CD4-positive, alpha-beta memory T cell (primary cell): ENCODE measurements at regions not wholly inside any gene's neighbourhood (a gene's known extent, or its start where the extent isn't known, plus 50 kb on each side); places are given as distances from the start of the nearest gene placed in this dataset.

Experiments
- CTCF ChIA-PET: fragments of 350-600 bp; sonication (Branson Sonifier 250); formaldehyde crosslinking; loops from one replicate; lab custom pipeline; 2021; ENCODE audit warnings: inconsistent platforms; ENCODE audit not compliant: partially characterized antibody; lab: Charles Lee
- POLR2A ChIA-PET: fragments of 350-600 bp; sonication (Branson Sonifier 250); formaldehyde crosslinking; loops from one replicate; lab custom pipeline; 2021; ENCODE audit not compliant: partially characterized antibody; lab: Charles Lee
- DNase-seq, 5 donors: peaks; one replicate each; pipeline versions ENCODE4 v3.0.0 to v3.0.0-alpha.2; 2020 to 2022; ENCODE audit warnings: mixed read lengths in 1 of 5
- H3K27ac ChIP-seq: one replicate; pipeline ENCODE4 v1.7.0; 2013; ENCODE audit warnings: low read depth, low read length
- H3K27me3 ChIP-seq: 2 replicates; pipeline ENCODE4 v1.7.0; 2013; ENCODE audit warnings: mild to moderate bottlenecking, low read length, moderate library complexity; ENCODE audit not compliant: insufficient read depth
- H3K36me3 ChIP-seq: 2 replicates; pipeline ENCODE4 v1.7.0; 2013; ENCODE audit warnings: mild to moderate bottlenecking, low read length, moderate library complexity; ENCODE audit not compliant: insufficient read depth
- H3K4me1 ChIP-seq: 2 replicates; pipeline ENCODE4 v1.7.0; 2013; ENCODE audit warnings: mild to moderate bottlenecking, low read length, moderate library complexity; ENCODE audit not compliant: insufficient read depth
- H3K4me3 ChIP-seq, 2 donors: one replicate each; pipeline ENCODE4 v1.7.0; 2013; ENCODE audit warnings: low read length in 2 of 2, mild to moderate bottlenecking in 1 of 2
- H3K9me3 ChIP-seq, 2 donors: one replicate each; pipeline ENCODE4 v1.7.0; 2013; ENCODE audit warnings: low read length in 2 of 2, control low read depth in 1 of 2; ENCODE audit not compliant: control insufficient read depth in 1 of 2
- H3K27ac Mint-ChIP-seq, 7 donors: one replicate each; pipeline ENCODE4 v1.8.0; 2020 to 2021; ENCODE audit warnings: mixed read lengths in 7 of 7, mild to moderate bottlenecking in 6 of 7, inconsistent platforms in 3 of 7, moderate library complexity in 3 of 7
- H3K27me3 Mint-ChIP-seq, 2 donors: one replicate each; pipeline ENCODE4 v1.8.0; 2020 to 2021; ENCODE audit warnings: mixed read lengths in 2 of 2
- H3K36me3 Mint-ChIP-seq, 2 donors: one replicate each; pipeline ENCODE4 v1.8.0; 2020 to 2021; ENCODE audit warnings: mixed read lengths in 2 of 2, inconsistent platforms in 1 of 2, mild to moderate bottlenecking in 1 of 2
- H3K4me1 Mint-ChIP-seq, 4 donors: one replicate each; pipeline ENCODE4 v1.8.0; 2020 to 2021; ENCODE audit warnings: mixed read lengths in 4 of 4, mild to moderate bottlenecking in 1 of 4
- H3K4me3 Mint-ChIP-seq, 8 donors: one replicate each; pipeline ENCODE4 v1.8.0; 2020 to 2021; ENCODE audit warnings: mixed read lengths in 8 of 8, mild to moderate bottlenecking in 7 of 8, moderate library complexity in 6 of 8, inconsistent platforms in 3 of 8
- H3K9me3 Mint-ChIP-seq, 8 donors: one replicate each; pipeline ENCODE4 v1.8.0; 2020 to 2021; ENCODE audit warnings: mixed read lengths in 8 of 8, mild to moderate bottlenecking in 5 of 8, inconsistent platforms in 3 of 8, moderate library complexity in 1 of 8
- intact Hi-C: fragments of 100-400 bp; cut with micrococcal nuclease; formaldehyde crosslinking; loops from one replicate; pipeline ENCODE4 v1.15.1; 2023

DNA sequence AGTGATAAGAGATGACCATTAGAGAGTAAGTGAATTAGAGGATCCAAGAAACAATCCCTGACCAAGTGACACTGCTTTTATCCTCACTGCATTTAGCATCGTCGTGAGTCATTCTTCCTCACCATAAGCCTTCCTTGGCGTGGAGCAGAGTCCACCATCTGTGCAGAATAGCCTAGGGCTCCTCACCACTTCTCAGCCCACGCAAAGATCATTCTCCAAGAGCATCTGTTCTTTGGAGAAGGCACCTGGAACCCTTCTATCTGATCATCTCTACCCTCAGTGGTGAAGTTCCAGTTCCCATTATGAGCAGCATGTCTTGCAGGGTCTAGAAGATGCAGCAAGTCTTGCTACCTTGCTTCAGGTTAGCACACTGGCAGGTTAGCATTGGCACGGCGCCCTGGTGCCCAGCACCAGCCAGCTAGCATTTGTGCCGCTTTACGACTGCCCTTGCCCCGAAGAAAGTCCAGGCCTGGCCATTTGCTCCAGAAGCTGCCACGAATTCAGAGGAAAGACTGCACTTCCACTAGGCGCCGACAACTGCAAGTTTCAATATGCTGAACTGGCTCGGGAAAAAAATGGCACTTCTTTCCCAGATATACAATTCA is 225.8 kb downstream of the TTC32 start:
- Mint-ChIP-seq H3K27ac (no peak overlapping the region), H3K9me3 (no peaks in the 10 kb centered on the region), H3K36me3 (no peaks in the 10 kb centered on the region), H3K4me1 (no peaks in the 10 kb centered on the region), H3K27me3 (peaks cover 5 to 11% of the 10 kb centered on the region in 2 donors), H3K4me3 (no peak overlapping the region)
- no peak overlapping the region for H3K4me3 ChIP-seq
- DNase-seq = no peak
- no peaks in the 10 kb centered on the region for H3K36me3 ChIP-seq
- no peaks in the 10 kb centered on the region for H3K27me3 ChIP-seq
- ChIA-PET CTCF (no interaction called here), POLR2A (no interaction called here)
- intact Hi-C loops = no loop called here
- H3K9me3 ChIP-seq = no peaks in the 10 kb centered on the region
- H3K27ac ChIP-seq = no peak overlapping the region
- H3K4me1 ChIP-seq = no peaks in the 10 kb centered on the region

DNA sequence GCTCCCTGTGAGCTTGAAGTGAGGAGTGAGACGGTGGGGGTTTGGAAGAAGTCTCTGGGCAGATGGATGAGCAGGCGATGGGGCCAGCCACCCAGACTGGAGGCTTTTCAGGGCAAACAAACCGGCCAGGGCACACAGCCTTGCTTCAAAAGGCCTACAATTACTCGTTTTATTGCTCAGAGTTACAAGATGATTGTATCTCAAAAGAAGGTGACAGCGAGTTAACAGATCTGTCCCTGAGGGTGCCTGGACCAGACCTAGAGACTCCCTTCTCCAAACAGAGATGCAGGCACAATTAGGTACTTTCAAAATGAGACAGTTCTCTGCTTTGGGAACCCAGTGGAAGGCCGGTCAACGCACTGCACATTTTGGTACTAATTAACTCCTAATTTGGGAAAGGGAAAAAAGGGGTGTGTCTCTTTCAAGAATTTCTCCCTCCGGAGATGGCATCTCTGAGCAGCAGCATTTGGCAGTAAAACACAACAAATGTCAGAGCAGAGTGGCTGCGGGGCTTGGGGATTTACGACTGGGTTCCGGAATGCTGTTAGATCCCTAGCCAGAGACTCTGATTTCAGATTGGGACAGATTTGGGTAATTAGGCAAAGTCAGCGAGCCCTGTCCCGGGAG is 226.7 kb downstream of the TTC32 start:
- H3K4me3 ChIP-seq = no peak overlapping the region
- Mint-ChIP-seq H3K36me3 (no peaks in the 10 kb centered on the region), H3K27me3 (peaks cover 6 to 11% of the 10 kb centered on the region in 2 donors), H3K9me3 (no peaks in the 10 kb centered on the region), H3K27ac (no peak overlapping the region), H3K4me1 (no peaks in the 10 kb centered on the region), H3K4me3 (no peak overlapping the region)
- ChIA-PET CTCF (no interaction called here), POLR2A (no interaction called here)
- intact Hi-C loops = no loop called here
- no peaks in the 10 kb centered on the region for H3K9me3 ChIP-seq
- no peak overlapping the region for H3K27ac ChIP-seq
- no peaks in the 10 kb centered on the region for H3K4me1 ChIP-seq
- no peaks in the 10 kb centered on the region for H3K36me3 ChIP-seq
- no peaks in the 10 kb centered on the region for H3K27me3 ChIP-seq
- DNase-seq = no peak

DNA sequence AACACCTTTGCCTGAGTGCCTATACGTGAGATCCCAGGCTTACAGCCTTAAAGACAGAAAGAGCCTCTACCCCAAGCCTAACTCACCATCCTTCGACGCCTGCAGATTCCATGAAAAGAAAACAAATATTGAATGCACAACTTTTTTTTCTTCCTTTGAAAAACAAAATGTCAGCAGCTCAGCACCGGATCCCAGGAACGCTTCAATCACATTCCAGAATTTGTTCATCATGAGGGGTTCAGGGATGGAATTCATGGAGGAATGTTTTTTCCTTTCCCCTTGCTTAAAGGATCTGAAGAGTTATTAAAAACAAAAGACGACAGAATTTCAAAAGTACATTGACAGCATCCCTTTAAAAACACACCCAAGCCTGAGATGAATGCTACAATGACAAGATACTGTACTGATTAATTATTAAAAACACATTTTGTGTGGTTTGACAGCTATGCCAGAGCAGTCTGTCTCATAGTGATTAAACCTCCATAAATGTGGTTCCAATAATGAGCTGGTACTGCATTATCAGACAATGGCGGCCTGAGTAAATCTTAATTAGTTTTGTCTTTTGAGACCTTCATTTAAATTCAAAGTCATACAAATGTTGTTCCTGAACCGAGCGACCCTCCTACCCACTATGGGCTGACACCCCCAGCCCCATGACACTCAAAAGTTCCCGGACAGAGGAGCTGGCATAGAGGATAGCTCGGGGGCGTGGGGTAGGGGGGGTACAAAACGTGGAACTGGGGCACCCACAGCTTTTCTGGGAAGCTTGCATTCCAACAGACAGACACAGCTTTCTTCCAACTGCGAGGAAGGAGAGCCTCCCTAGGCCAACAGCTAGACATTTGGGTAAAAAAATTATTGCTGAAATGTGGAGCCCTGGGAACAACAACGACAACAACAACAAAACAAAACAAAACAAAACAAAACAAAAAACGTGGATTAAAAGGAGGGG is 227.5 kb downstream of the TTC32 start:
- no peaks in the 10 kb centered on the region for H3K9me3 ChIP-seq
- CTCF ChIA-PET = no interaction called here
- no peaks in the 10 kb centered on the region for H3K36me3 ChIP-seq
- no peaks in the 10 kb centered on the region for H3K27me3 ChIP-seq
- Mint-ChIP-seq H3K27ac (no peak overlapping the region), H3K4me3 (no peak overlapping the region), H3K4me1 (no peaks in the 10 kb centered on the region), H3K36me3 (no peaks in the 10 kb centered on the region), H3K9me3 (no peaks in the 10 kb centered on the region), H3K27me3 (peaks cover 6 to 13% of the 10 kb centered on the region in 2 donors)
- H3K4me3 ChIP-seq = no peak overlapping the region
- no peak for DNase-seq
- H3K4me1 ChIP-seq = no peaks in the 10 kb centered on the region
- no peak overlapping the region for H3K27ac ChIP-seq
- intact Hi-C loops = no loop called here
- POLR2A ChIA-PET = no interaction called here

DNA sequence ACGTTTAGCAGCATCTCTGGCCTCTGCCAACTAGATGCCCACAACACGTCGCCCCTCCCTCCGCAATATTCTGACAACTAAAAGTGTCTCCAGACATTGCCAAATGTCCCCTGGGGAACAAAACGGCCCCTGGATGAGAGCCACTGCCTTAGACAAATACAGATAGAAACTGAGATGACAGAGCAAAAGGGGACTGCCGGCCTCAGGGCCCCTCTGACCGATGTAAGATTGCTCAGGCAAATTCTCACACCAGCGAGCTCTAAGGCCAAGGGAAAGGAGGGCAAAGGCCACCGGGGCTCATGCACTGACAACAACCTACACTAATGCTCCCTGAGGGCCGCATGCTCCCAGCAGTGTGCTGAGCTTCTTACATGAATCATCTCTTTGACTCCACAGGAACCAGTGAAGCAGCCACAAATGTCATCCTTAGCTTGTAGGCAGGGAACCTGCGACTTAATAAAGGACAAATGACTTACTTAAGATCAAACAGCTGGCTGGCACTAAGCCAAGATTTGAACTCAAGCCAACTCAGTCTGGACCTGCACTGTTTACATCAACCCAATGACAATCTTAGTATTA is 228.5 kb downstream of the TTC32 start:
- Mint-ChIP-seq H3K36me3 (no peaks in the 10 kb centered on the region), H3K27me3 (peaks cover 6 to 17% of the 10 kb centered on the region in 2 donors), H3K27ac (no peak overlapping the region), H3K9me3 (no peaks in the 10 kb centered on the region), H3K4me3 (no peak overlapping the region), H3K4me1 (no peaks in the 10 kb centered on the region)
- no peaks in the 10 kb centered on the region for H3K27me3 ChIP-seq
- no peaks in the 10 kb centered on the region for H3K4me1 ChIP-seq
- intact Hi-C loops = no loop called here
- H3K9me3 ChIP-seq = no peaks in the 10 kb centered on the region
- H3K4me3 ChIP-seq = no peak overlapping the region
- ChIA-PET POLR2A (no interaction called here), CTCF (no interaction called here)
- no peak overlapping the region for H3K27ac ChIP-seq
- no peak for DNase-seq
- no peaks in the 10 kb centered on the region for H3K36me3 ChIP-seq

DNA sequence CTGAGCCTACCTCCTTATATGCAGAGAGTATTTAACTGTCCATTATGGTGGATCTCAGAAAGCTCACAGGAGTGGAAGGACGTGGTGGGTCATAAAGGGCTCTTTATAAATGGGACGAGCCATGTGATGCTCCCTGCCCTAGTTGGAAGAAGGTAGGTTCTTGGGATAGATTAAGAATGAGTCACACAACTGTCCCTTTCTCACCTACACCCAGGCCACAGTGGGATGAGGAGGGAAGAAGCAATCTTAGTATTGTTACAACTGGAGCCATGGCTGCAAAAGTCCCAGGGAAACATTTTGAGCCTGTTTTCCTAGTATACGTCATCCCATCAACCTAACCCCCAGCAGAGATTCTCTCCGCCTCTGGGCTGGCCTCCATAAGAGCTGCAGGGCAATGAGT is 229.9 kb downstream of the TTC32 start:
- peaks cover 8 to 13% of the 10 kb centered on the region in 2 donors for H3K27me3 Mint-ChIP-seq
- H3K4me3 ChIP-seq = no peak overlapping the region
- DNase-seq = no peak
- no peaks in the 10 kb centered on the region for H3K27me3 ChIP-seq
- H3K4me1 ChIP-seq = no peaks in the 10 kb centered on the region
- H3K27ac ChIP-seq = no peak overlapping the region
- no peaks in the 10 kb centered on the region for H3K9me3 ChIP-seq
- H3K9me3 Mint-ChIP-seq = no peaks in the 10 kb centered on the region
- intact Hi-C loops = no loop called here
- no peak overlapping the region for H3K4me3 Mint-ChIP-seq
- no peaks in the 10 kb centered on the region for H3K36me3 Mint-ChIP-seq
- CTCF ChIA-PET = no interaction called here
- POLR2A ChIA-PET = no interaction called here
- H3K4me1 Mint-ChIP-seq = no peaks in the 10 kb centered on the region
- no peaks in the 10 kb centered on the region for H3K36me3 ChIP-seq
- H3K27ac Mint-ChIP-seq = no peak overlapping the region

DNA sequence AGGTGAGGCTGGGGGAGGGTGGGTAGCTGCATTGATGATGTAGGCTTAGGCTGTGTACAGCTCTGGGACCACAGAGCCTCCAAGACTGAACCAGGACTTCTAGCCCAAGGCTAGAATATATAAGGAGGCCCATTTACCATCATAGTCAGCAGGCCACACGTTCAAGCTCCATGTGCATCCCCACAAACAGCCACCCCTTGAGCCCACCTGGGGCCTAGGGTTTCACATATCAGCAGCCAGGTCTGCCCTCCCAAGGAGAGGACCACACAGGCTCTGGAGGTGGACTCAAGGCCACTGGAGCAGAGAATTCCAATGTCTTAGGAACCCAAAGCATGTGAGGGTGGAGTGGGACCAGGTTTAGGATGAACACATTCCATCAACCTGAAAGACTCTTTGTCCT is 230.5 kb downstream of the TTC32 start:
- ChIA-PET POLR2A (no interaction called here), CTCF (no interaction called here)
- DNase-seq = no peak
- Mint-ChIP-seq H3K4me1 (no peaks in the 10 kb centered on the region), H3K4me3 (no peak overlapping the region), H3K27ac (no peak overlapping the region), H3K36me3 (no peaks in the 10 kb centered on the region), H3K27me3 (peaks cover 8 to 13% of the 10 kb centered on the region in 2 donors), H3K9me3 (no peaks in the 10 kb centered on the region)
- Histone ChIP-seq H3K36me3 (no peaks in the 10 kb centered on the region), H3K9me3 (no peaks in the 10 kb centered on the region), H3K4me1 (no peaks in the 10 kb centered on the region), H3K27ac (no peak overlapping the region), H3K4me3 (no peak overlapping the region), H3K27me3 (no peaks in the 10 kb centered on the region)
- intact Hi-C loops = no loop called here

DNA sequence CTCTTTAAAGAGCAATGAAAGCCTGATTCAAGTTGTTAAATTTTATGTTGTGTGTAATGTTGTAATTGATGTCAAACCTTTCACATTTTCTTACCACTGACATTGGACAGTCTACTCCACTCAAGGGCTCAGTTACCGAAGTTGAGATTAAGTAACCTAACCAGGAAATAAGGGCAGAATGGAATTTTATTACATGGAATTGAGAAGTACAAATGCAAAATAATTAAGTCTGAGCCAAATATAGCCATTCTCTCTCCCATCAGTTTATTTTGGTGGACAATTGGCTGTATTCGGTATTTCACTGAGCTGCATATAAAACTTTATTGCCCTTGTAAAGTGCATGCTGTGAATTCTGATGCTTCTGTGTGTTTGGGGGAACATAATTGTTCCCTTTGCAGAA is 231.5 kb downstream of the TTC32 start:
- no peaks in the 10 kb centered on the region for H3K36me3 ChIP-seq
- intact Hi-C loops = no loop called here
- H3K4me3 ChIP-seq = no peak overlapping the region
- H3K36me3 Mint-ChIP-seq = no peaks in the 10 kb centered on the region
- H3K9me3 Mint-ChIP-seq = no peaks in the 10 kb centered on the region
- no peak overlapping the region for H3K27ac ChIP-seq
- H3K27me3 ChIP-seq = no peaks in the 10 kb centered on the region
- DNase-seq = no peak
- H3K4me3 Mint-ChIP-seq = no peak overlapping the region
- POLR2A ChIA-PET = no interaction called here
- no peaks in the 10 kb centered on the region for H3K4me1 Mint-ChIP-seq
- H3K27ac Mint-ChIP-seq = no peak overlapping the region
- no peaks in the 10 kb centered on the region for H3K9me3 ChIP-seq
- CTCF ChIA-PET = no interaction called here
- H3K27me3 Mint-ChIP-seq = peaks cover 8 to 9% of the 10 kb centered on the region in 2 donors
- H3K4me1 ChIP-seq = no peaks in the 10 kb centered on the region
